ENCODE measurements at regions not wholly inside any gene's neighbourhood (a gene's known extent, or its start where the extent isn't known, plus 50 kb on each side); places are given as distances from the start of the nearest gene placed in this dataset.

- TF ChIP-seq TCF7 (CRISPR knock-in tag; IDR thresholded peaks at IDR 0.05; ENCODE audit: low read depth) = no peak
- TF ChIP-seq TEAD1 (CRISPR knock-in tag; IDR thresholded peaks at IDR 0.05) = no peak
- no peak for TF ChIP-seq JUN (CRISPR knock-in tag; IDR thresholded peaks at IDR 0.05)
- TF ChIP-seq CTCF (IDR thresholded peaks at IDR 0.05) = no peak
- TF ChIP-seq, protein P1, sequence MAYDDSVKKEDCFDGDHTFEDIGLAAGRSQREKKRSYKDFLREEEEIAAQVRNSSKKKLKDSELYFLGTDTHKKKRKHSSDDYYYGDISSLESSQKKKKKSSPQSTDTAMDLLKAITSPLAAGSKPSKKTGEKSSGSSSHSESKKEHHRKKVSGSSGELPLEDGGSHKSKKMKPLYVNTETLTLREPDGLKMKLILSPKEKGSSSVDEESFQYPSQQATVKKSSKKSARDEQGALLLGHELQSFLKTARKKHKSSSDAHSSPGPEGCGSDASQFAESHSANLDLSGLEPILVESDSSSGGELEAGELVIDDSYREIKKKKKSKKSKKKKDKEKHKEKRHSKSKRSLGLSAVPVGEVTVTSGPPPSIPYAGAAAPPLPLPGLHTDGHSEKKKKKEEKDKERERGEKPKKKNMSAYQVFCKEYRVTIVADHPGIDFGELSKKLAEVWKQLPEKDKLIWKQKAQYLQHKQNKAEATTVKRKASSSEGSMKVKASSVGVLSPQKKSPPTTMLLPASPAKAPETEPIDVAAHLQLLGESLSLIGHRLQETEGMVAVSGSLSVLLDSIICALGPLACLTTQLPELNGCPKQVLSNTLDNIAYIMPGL (CRISPR knock-in tag; IDR thresholded peaks at IDR 0.05) = no peak
- TF ChIP-seq MAX (CRISPR knock-in tag; IDR thresholded peaks at IDR 0.05) = no peak
- TF ChIP-seq, protein P2, sequence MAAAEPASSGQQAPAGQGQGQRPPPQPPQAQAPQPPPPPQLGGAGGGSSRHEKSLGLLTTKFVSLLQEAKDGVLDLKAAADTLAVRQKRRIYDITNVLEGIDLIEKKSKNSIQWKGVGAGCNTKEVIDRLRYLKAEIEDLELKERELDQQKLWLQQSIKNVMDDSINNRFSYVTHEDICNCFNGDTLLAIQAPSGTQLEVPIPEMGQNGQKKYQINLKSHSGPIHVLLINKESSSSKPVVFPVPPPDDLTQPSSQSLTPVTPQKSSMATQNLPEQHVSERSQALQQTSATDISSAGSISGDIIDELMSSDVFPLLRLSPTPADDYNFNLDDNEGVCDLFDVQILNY (CRISPR knock-in tag; IDR thresholded peaks at IDR 0.05) = no peak
- no peak for TF ChIP-seq CDX4 (CRISPR knock-in tag; IDR thresholded peaks at IDR 0.05; ENCODE audit: borderline replicate concordance)
- TF ChIP-seq, protein P3, sequence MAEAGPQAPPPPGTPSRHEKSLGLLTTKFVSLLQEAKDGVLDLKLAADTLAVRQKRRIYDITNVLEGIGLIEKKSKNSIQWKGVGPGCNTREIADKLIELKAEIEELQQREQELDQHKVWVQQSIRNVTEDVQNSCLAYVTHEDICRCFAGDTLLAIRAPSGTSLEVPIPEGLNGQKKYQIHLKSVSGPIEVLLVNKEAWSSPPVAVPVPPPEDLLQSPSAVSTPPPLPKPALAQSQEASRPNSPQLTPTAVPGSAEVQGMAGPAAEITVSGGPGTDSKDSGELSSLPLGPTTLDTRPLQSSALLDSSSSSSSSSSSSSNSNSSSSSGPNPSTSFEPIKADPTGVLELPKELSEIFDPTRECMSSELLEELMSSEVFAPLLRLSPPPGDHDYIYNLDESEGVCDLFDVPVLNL (CRISPR knock-in tag; IDR thresholded peaks at IDR 0.05; ENCODE audit: borderline replicate concordance, low read depth) = no peak
Measured at GRCh38 chr15:62853114-62853840, 189.3 kb upstream of the TPM1 start.
